ENCODE measurements at regions not wholly inside any gene's neighbourhood (a gene's known extent, or its start where the extent isn't known, plus 50 kb on each side); places are given as distances from the start of the nearest gene placed in this dataset.

DNA sequence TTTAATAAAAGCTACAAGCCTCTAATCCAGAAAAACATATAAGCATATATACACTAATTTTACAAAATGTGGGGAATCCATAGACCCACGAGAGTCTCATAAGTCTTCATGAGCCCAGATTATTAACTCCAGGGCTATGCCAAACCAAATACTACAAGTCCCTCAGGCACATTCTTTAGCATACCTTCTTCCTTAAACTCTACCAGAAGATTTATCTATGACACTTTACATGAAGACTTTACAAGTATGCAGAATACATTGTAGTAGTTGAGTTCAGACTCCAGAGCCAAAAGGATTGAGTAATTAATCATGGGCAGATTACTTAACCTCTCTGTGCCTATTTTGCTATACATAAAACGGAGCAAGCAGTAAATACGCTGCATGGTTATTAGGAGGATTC is 793.7 kb upstream of the ADGRL2 start:
- Histone ChIP-seq H3K36me3 (ENCODE audit: control insufficient read depth, insufficient read depth, low read length) (no peaks in the 10 kb centered on the region), H3K27ac (ENCODE audit: low read depth, low read length) (no peak overlapping the region), H3K4me3 (ENCODE audit: low read length) (no peak overlapping the region), H3K9me3 (ENCODE audit: control insufficient read depth, low read length) (no peaks in the 10 kb centered on the region), H3K9ac (ENCODE audit: extremely low read depth, low read length, poor library complexity, severe bottlenecking) (no peak overlapping the region), H3K4me1 (ENCODE audit: control insufficient read depth, insufficient read depth, low read length) (peaks cover 11% of the 10 kb centered on the region), H3K27me3 (ENCODE audit: control insufficient read depth, insufficient read depth, low read length, poor library complexity, severe bottlenecking) (no peaks in the 10 kb centered on the region)
- WGBS, 2 experiments (ENCODE audit: insufficient coverage in 1 of 2, insufficient read length in 1 of 2) = 87% methylated on average over 3 of the region's 3 CpGs; no CpG with 5 or more reads in 1 of the 2 experiments
- Mint-ChIP-seq H3K9me3 (no peaks in the 10 kb centered on the region), H3K36me3 (ENCODE audit: low read depth) (no peaks in the 10 kb centered on the region), H3K27ac (no peak overlapping the region), H3K27me3 (ENCODE audit: insufficient read depth) (no peaks in the 10 kb centered on the region), H3K4me3 (no peak overlapping the region), H3K4me1 (peaks cover 29% of the 10 kb centered on the region)
- TF ChIP-seq, protein P1, sequence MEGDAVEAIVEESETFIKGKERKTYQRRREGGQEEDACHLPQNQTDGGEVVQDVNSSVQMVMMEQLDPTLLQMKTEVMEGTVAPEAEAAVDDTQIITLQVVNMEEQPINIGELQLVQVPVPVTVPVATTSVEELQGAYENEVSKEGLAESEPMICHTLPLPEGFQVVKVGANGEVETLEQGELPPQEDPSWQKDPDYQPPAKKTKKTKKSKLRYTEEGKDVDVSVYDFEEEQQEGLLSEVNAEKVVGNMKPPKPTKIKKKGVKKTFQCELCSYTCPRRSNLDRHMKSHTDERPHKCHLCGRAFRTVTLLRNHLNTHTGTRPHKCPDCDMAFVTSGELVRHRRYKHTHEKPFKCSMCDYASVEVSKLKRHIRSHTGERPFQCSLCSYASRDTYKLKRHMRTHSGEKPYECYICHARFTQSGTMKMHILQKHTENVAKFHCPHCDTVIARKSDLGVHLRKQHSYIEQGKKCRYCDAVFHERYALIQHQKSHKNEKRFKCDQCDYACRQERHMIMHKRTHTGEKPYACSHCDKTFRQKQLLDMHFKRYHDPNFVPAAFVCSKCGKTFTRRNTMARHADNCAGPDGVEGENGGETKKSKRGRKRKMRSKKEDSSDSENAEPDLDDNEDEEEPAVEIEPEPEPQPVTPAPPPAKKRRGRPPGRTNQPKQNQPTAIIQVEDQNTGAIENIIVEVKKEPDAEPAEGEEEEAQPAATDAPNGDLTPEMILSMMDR (conservative IDR thresholded peaks at IDR 0.05) = no peak
- no peak for DNase-seq

DNA sequence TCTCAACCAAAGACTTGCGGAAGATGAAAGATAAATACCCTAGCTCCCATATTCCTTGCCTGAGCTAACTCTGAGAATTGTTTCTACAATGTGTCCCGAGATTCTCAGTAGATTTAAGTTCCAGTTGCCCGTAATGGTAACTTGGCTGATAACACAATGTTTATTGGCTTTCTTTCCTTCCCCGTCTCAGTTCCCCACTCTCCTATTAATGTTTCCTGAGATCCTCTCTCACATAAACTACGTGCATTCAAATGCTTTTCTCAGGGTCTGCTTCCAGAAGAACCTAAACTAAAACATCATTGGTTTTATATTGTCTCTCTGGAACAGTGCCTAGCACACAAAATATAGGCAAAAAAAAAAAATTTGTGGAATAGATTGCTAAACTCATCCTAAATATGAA is 794.2 kb upstream of the ADGRL2 start:
- H3K4me1 Mint-ChIP-seq = peaks cover 29% of the 10 kb centered on the region
- 93 to 97% methylated on average over 5 of the region's 5 CpGs for WGBS, 2 experiments (ENCODE audit: insufficient coverage in 1 of 2, insufficient read length in 1 of 2)
- H3K36me3 Mint-ChIP-seq (ENCODE audit: low read depth) = peaks cover 2% of the 10 kb centered on the region
- no peaks in the 10 kb centered on the region for H3K27me3 Mint-ChIP-seq (ENCODE audit: insufficient read depth)
- H3K9me3 Mint-ChIP-seq = peaks cover 3% of the 10 kb centered on the region
- Histone ChIP-seq H3K4me3 (ENCODE audit: low read length) (no peak overlapping the region), H3K9me3 (ENCODE audit: control insufficient read depth, low read length) (no peaks in the 10 kb centered on the region), H3K27me3 (ENCODE audit: control insufficient read depth, insufficient read depth, low read length, poor library complexity, severe bottlenecking) (no peaks in the 10 kb centered on the region), H3K27ac (ENCODE audit: low read depth, low read length) (no peak overlapping the region), H3K36me3 (ENCODE audit: control insufficient read depth, insufficient read depth, low read length) (no peaks in the 10 kb centered on the region), H3K9ac (ENCODE audit: extremely low read depth, low read length, poor library complexity, severe bottlenecking) (no peak overlapping the region), H3K4me1 (ENCODE audit: control insufficient read depth, insufficient read depth, low read length) (peaks cover 11% of the 10 kb centered on the region)
- no peak overlapping the region for H3K27ac Mint-ChIP-seq
- no peak overlapping the region for H3K4me3 Mint-ChIP-seq
- DNase-seq = no peak
- TF ChIP-seq, protein P1 (conservative IDR thresholded peaks at IDR 0.05) = no peak

DNA sequence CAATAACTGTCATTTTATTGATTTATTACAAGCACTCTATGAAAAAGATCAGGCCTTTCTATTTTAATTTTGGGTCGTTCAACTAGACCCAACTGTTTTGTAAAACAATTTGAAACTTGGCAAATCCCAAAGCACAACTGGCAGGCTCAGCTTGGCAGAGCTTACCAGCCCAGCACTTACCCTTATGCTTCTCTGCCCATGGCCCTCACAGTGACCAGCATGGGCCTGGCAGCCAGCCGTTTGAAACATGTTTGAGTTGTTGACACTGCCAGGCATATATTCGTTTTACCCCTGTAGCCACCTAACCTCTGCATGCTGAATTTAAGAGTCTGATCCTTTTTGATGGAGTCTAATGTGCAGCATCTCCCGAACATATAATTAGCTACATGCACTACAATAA is 796.7 kb upstream of the ADGRL2 start:
- peaks cover 16% of the 10 kb centered on the region for H3K9me3 Mint-ChIP-seq
- 81 to 87% methylated on average over 4 of the region's 4 CpGs for WGBS, 2 experiments (ENCODE audit: insufficient coverage in 1 of 2, insufficient read length in 1 of 2)
- Histone ChIP-seq H3K27ac (ENCODE audit: low read depth, low read length) (no peak overlapping the region), H3K4me3 (ENCODE audit: low read length) (no peak overlapping the region), H3K9ac (ENCODE audit: extremely low read depth, low read length, poor library complexity, severe bottlenecking) (no peak overlapping the region), H3K36me3 (ENCODE audit: control insufficient read depth, insufficient read depth, low read length) (no peaks in the 10 kb centered on the region), H3K27me3 (ENCODE audit: control insufficient read depth, insufficient read depth, low read length, poor library complexity, severe bottlenecking) (no peaks in the 10 kb centered on the region), H3K9me3 (ENCODE audit: control insufficient read depth, low read length) (peaks cover 12% of the 10 kb centered on the region), H3K4me1 (ENCODE audit: control insufficient read depth, insufficient read depth, low read length) (peaks cover 11% of the 10 kb centered on the region)
- H3K27me3 Mint-ChIP-seq (ENCODE audit: insufficient read depth) = no peaks in the 10 kb centered on the region
- TF ChIP-seq, protein P1 (conservative IDR thresholded peaks at IDR 0.05) = no peak
- H3K36me3 Mint-ChIP-seq (ENCODE audit: low read depth) = peaks cover 2% of the 10 kb centered on the region
- peaks cover 28% of the 10 kb centered on the region for H3K4me1 Mint-ChIP-seq
- no peak for DNase-seq
- no peak overlapping the region for H3K4me3 Mint-ChIP-seq
- H3K27ac Mint-ChIP-seq = no peak overlapping the region

Measured in endodermal cell (in vitro differentiated cells).